OCI-LY1 (cell line): ENCODE measurements at regions not wholly inside any gene's neighbourhood (a gene's known extent, or its start where the extent isn't known, plus 50 kb on each side); places are given as distances from the start of the nearest gene placed in this dataset.

Source experiments
- H2AFZ ChIP-seq: fragments of 200-600 bp; sonication (generic), shearing (Covaris generic); 2 replicates; pipeline ENCODE4 v1.6.0; 2014; ENCODE audit warnings: antibody characterized with exemption, mild to moderate bottlenecking, low read length
- H3F3A ChIP-seq: fragments of 200-600 bp; sonication (generic), shearing (Covaris generic); 2 replicates; pipeline ENCODE4 v1.6.0; 2014; ENCODE audit warnings: mild to moderate bottlenecking, antibody characterized with exemption, low read length, moderate library complexity; ENCODE audit not compliant: insufficient read depth
- H3K27ac ChIP-seq: fragments of 200-600 bp; sonication (generic); 2 replicates; pipeline ENCODE4 v1.5.1; 2014; ENCODE audit warnings: low read length, mixed run types, mild to moderate bottlenecking, low read depth; ENCODE audit not compliant: poor library complexity, severe bottlenecking
- H3K27me3 ChIP-seq: fragments of 200-600 bp; sonication (generic); 2 replicates; pipeline ENCODE4 v1.6.0; 2014; ENCODE audit warnings: antibody characterized with exemption, mild to moderate bottlenecking, low read length, moderate library complexity; ENCODE audit not compliant: insufficient read depth
- H3K36me3 ChIP-seq: fragments of 200-600 bp; sonication (generic); 2 replicates; pipeline ENCODE4 v1.6.1; 2014; ENCODE audit warnings: mild to moderate bottlenecking, antibody characterized with exemption, low read length, moderate library complexity, mixed read lengths; ENCODE audit not compliant: insufficient read depth
- H3K4me1 ChIP-seq: fragments of 200-600 bp; sonication (generic); 2 replicates; pipeline ENCODE4 v1.5.1; 2014; ENCODE audit warnings: mild to moderate bottlenecking, low read length, moderate library complexity; ENCODE audit not compliant: insufficient read depth, severe bottlenecking
- H3K4me2 ChIP-seq: fragments of 200-600 bp; sonication (generic), shearing (Covaris generic); 2 replicates; pipeline ENCODE4 v1.6.1; 2014; ENCODE audit warnings: low read length
- H3K4me3 ChIP-seq: fragments of 200-600 bp; sonication (generic); 2 replicates; pipeline ENCODE4 v1.5.1; 2014; ENCODE audit warnings: low read length, low read depth, mild to moderate bottlenecking, mixed read lengths; ENCODE audit not compliant: poor library complexity, severe bottlenecking
- H3K79me2 ChIP-seq: fragments of 200-600 bp; shearing (Covaris generic); 2 replicates; pipeline ENCODE4 v1.6.1; 2016; ENCODE audit warnings: mixed run types, low read length, mixed read lengths; ENCODE audit not compliant: insufficient read depth
- H3K9ac ChIP-seq: fragments of 200-600 bp; sonication (generic), shearing (Covaris generic); 2 replicates; pipeline ENCODE4 v1.6.1; 2014; ENCODE audit warnings: mild to moderate bottlenecking, low read length, mixed read lengths
- H3K9me2 ChIP-seq: fragments of 200-600 bp; sonication (generic), shearing (Covaris generic); 2 replicates; pipeline ENCODE4 v1.6.1; 2014; ENCODE audit warnings: low read depth, mild to moderate bottlenecking, low read length, mixed read lengths
- H3K9me3 ChIP-seq: fragments of 200-600 bp; shearing (Covaris generic); 2 replicates; pipeline ENCODE4 v1.6.1; 2014; ENCODE audit warnings: low read length, mixed read lengths
- H4K20me1 ChIP-seq: fragments of 200-600 bp; sonication (generic), shearing (Covaris generic); 2 replicates; pipeline ENCODE4 v1.6.0; 2016; ENCODE audit warnings: mild to moderate bottlenecking, low read length; ENCODE audit not compliant: insufficient read depth
- CTCF ChIP-seq: fragments of 200-600 bp; sonication (generic), shearing (Covaris generic); IDR thresholded peaks from 2 replicates; pipeline ENCODE4 v1.5.1; 2017; ENCODE audit warnings: mild to moderate bottlenecking, antibody characterized with exemption, low read length, moderate library complexity, mixed read lengths
- EZH2 ChIP-seq: fragments of 200-600 bp; sonication (generic), shearing (Covaris generic); IDR thresholded peaks from 2 replicates; pipeline ENCODE4 v1.8.0; 2017; ENCODE audit warnings: borderline replicate concordance, mixed run types, mild to moderate bottlenecking, antibody characterized with exemption, low read length, moderate library complexity, mixed read lengths

DNA sequence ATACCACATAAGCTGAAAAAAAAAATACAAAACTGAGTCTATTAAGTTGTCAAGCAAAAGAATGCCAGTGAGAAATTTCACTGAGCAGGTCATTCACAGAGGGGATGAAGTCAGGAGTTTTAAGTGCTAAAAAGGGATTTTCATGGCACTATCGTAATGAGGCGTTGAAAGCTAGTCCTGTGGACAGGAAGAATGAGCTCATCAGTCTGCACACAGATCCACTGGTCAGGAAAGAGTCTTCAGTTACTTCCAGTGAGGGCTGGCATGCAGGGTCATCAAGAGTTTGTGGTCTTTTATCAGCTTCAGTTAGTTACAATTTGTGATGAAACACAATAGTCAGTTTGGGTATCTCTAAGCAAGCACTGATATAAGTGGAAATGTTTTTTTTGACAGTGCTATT is 88.1 kb upstream of the WSCD2 start:
- H3K9ac ChIP-seq, result no peak overlapping the region
- H3K27ac ChIP-seq, result no peak overlapping the region
- H3K27me3 ChIP-seq, result no peaks in the 10 kb centered on the region
- H2AFZ ChIP-seq, result no peak overlapping the region
- H3K9me2 ChIP-seq, result no peaks in the 10 kb centered on the region
- H4K20me1 ChIP-seq, result no peaks in the 10 kb centered on the region
- no peak overlapping the region for H3K4me2 ChIP-seq
- H3K9me3 ChIP-seq, result no peaks in the 10 kb centered on the region
- no peaks in the 10 kb centered on the region for H3K4me1 ChIP-seq
- no peak overlapping the region for H3K4me3 ChIP-seq
- H3K79me2 ChIP-seq, result no peaks in the 10 kb centered on the region
- no peaks in the 10 kb centered on the region for H3K36me3 ChIP-seq
- no peaks in the 10 kb centered on the region for H3F3A ChIP-seq
- no peak for TF ChIP-seq CTCF
- no peak for TF ChIP-seq EZH2

DNA sequence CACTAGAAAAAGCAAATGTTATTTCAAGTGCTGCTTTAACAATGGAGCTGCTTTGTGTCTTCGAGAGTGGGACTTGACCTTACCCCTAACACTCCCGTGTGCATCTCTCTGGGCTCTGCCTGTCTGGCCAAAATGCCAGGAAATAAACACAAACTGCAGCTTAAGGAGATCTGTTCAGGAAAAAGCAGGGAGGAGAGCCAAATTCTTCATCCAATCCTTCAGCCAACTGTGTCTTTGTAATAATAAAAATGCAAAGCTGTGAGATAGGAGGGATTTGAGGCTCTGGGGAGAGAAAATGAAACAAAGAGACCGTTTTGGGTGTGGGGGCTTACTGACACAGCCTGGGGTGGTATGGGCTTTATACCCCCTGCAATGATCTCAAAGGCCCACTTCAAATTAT is 85.8 kb upstream of the WSCD2 start:
- Histone ChIP-seq H3K27ac (no peak overlapping the region), H3K9me2 (no peaks in the 10 kb centered on the region), H3K9me3 (no peaks in the 10 kb centered on the region), H3K4me2 (no peak overlapping the region), H3K9ac (no peak overlapping the region), H4K20me1 (no peaks in the 10 kb centered on the region), H3K4me3 (no peak overlapping the region), H3K79me2 (no peaks in the 10 kb centered on the region), H3K36me3 (no peaks in the 10 kb centered on the region), H3F3A (no peaks in the 10 kb centered on the region), H3K27me3 (no peaks in the 10 kb centered on the region), H2AFZ (no peak overlapping the region), H3K4me1 (no peaks in the 10 kb centered on the region)
- TF ChIP-seq CTCF, result no peak
- TF ChIP-seq EZH2, result no peak

GRCh38 chr12:108043750-108044533 is 85.1 kb upstream of the WSCD2 start:
- Histone ChIP-seq H3K4me2 (no peak overlapping the region), H3K27me3 (no peaks in the 10 kb centered on the region), H3F3A (no peaks in the 10 kb centered on the region), H3K27ac (no peak overlapping the region), H3K4me3 (no peak overlapping the region), H3K9me2 (no peaks in the 10 kb centered on the region), H3K36me3 (no peaks in the 10 kb centered on the region), H3K9me3 (no peaks in the 10 kb centered on the region), H3K4me1 (no peaks in the 10 kb centered on the region), H3K9ac (no peak overlapping the region), H3K79me2 (no peaks in the 10 kb centered on the region), H2AFZ (no peak overlapping the region), H4K20me1 (no peaks in the 10 kb centered on the region)
- TF ChIP-seq EZH2 (no peak), CTCF (no peak)
